H9 (cell line): ENCODE measurements at regions not wholly inside any gene's neighbourhood (a gene's known extent, or its start where the extent isn't known, plus 50 kb on each side); places are given as distances from the start of the nearest gene placed in this dataset.

ENCODE experiments used
- DNase-seq: peaks from one replicate; pipeline ENCODE4 v3.0.0-alpha.2; 2017
- H2AFZ ChIP-seq: one replicate; pipeline ENCODE4 v1.6.1; 2013; ENCODE audit warnings: mild to moderate bottlenecking, low read length, control low read depth, moderate library complexity
- H2AK5ac ChIP-seq: 2 replicates; pipeline ENCODE4 v1.6.1; 2013; ENCODE audit warnings: low read length, control low read depth, mixed read lengths; ENCODE audit not compliant: insufficient read length
- H2BK120ac ChIP-seq: one replicate; pipeline ENCODE4 v1.6.1; 2013; ENCODE audit warnings: low read depth, mild to moderate bottlenecking, low read length, control low read depth, inconsistent platforms; ENCODE audit not compliant: poor library complexity, severe bottlenecking
- H2BK12ac ChIP-seq: 2 replicates; pipeline ENCODE4 v1.6.1; 2013; ENCODE audit warnings: low read length, control low read depth, mixed read lengths, low read depth; ENCODE audit not compliant: insufficient read length
- H2BK15ac ChIP-seq: 2 replicates; pipeline ENCODE4 v1.6.1; 2013; ENCODE audit warnings: low read depth, low read length, control low read depth
- H2BK20ac ChIP-seq: one replicate; pipeline ENCODE4 v1.6.1; 2013; ENCODE audit warnings: low read depth, mild to moderate bottlenecking, low read length, control low read depth, inconsistent platforms; ENCODE audit not compliant: poor library complexity, severe bottlenecking
- H2BK5ac ChIP-seq: 2 replicates; pipeline ENCODE4 v1.6.1; 2013; ENCODE audit warnings: low read length, control low read depth, mixed read lengths; ENCODE audit not compliant: insufficient read length
- H3K14ac ChIP-seq: 2 replicates; pipeline ENCODE4 v1.6.1; 2013; ENCODE audit warnings: low read length, control low read depth; ENCODE audit not compliant: insufficient read depth
- H3K18ac ChIP-seq: 2 replicates; pipeline ENCODE4 v1.6.1; 2013; ENCODE audit warnings: low read depth, mild to moderate bottlenecking, mixed read lengths, low read length, control low read depth; ENCODE audit not compliant: insufficient read length
- H3K23ac ChIP-seq: 2 replicates; pipeline ENCODE4 v1.6.1; 2013; ENCODE audit warnings: low read length, control low read depth, mixed read lengths, low read depth; ENCODE audit not compliant: insufficient read length
- H3K23me2 ChIP-seq: 2 replicates; pipeline ENCODE4 v1.6.1; 2013; ENCODE audit warnings: low read depth, mild to moderate bottlenecking, mixed read lengths, low read length, control low read depth; ENCODE audit not compliant: insufficient read length, poor library complexity, severe bottlenecking
- H3K27ac ChIP-seq: 2 replicates; pipeline ENCODE4 v1.5.1; 2013; ENCODE audit warnings: low read length, control low read depth, mixed read lengths, low read depth; ENCODE audit not compliant: insufficient read length
- H3K27me3 ChIP-seq: 2 replicates; pipeline ENCODE4 v1.6.1; 2013; ENCODE audit warnings: low read length, control low read depth, inconsistent platforms; ENCODE audit not compliant: insufficient read depth
- H3K4ac ChIP-seq: 2 replicates; pipeline ENCODE4 v1.6.1; 2013; ENCODE audit warnings: low read depth, mild to moderate bottlenecking, control low read depth, inconsistent platforms, low read length, moderate library complexity
- H3K4me1 ChIP-seq: 2 replicates; pipeline ENCODE4 v1.6.1; 2013; ENCODE audit warnings: low read length, control low read depth, inconsistent platforms; ENCODE audit not compliant: insufficient read depth
- H3K4me2 ChIP-seq: 2 replicates; pipeline ENCODE4 v1.6.1; 2013; ENCODE audit warnings: low read length, control low read depth, mixed read lengths; ENCODE audit not compliant: insufficient read length, insufficient read depth
- H3K56ac ChIP-seq: 2 replicates; pipeline ENCODE4 v1.6.1; 2013; ENCODE audit warnings: low read depth, mild to moderate bottlenecking, mixed read lengths, low read length, control low read depth; ENCODE audit not compliant: insufficient read length
- H3K79me1 ChIP-seq: 2 replicates; pipeline ENCODE4 v1.6.1; 2013; ENCODE audit warnings: low read depth, mild to moderate bottlenecking, moderate library complexity, low read length, control low read depth, inconsistent platforms; ENCODE audit not compliant: insufficient read depth, poor library complexity, severe bottlenecking
- H3K79me2 ChIP-seq: 2 replicates; pipeline ENCODE4 v1.6.1; 2013; ENCODE audit warnings: low read length, control low read depth, inconsistent platforms; ENCODE audit not compliant: insufficient read depth
- H3K9ac ChIP-seq: 2 replicates; pipeline ENCODE4 v1.6.1; 2013; ENCODE audit warnings: low read length, control low read depth, mixed read lengths; ENCODE audit not compliant: insufficient read length; ENCODE audit errors: extremely low read depth
- H3K9me3 ChIP-seq: one replicate; pipeline ENCODE4 v1.6.1; 2013; ENCODE audit warnings: low read depth, low read length, inconsistent platforms; ENCODE audit not compliant: control insufficient read depth
- H3T11ph ChIP-seq: one replicate; pipeline ENCODE4 v1.6.1; 2013; ENCODE audit warnings: mild to moderate bottlenecking, low read length, control low read depth, inconsistent platforms
- H4K20me1 ChIP-seq: one replicate; pipeline ENCODE4 v1.6.1; 2013; ENCODE audit not compliant: control insufficient read depth, insufficient read length, insufficient read depth
- H4K5ac ChIP-seq: 2 replicates; pipeline ENCODE4 v1.6.1; 2013; ENCODE audit warnings: low read depth, mild to moderate bottlenecking, mixed read lengths, low read length, control low read depth; ENCODE audit not compliant: insufficient read length
- H4K8ac ChIP-seq: replicated peaks from 2 replicates; pipeline ENCODE4 v1.6.1; 2013; ENCODE audit warnings: low read length, control low read depth, mixed read lengths, low read depth; ENCODE audit not compliant: insufficient read length
- H4K91ac ChIP-seq: 2 replicates; pipeline ENCODE4 v1.6.1; 2013; ENCODE audit warnings: low read depth, mild to moderate bottlenecking, moderate library complexity, mixed read lengths, low read length, control low read depth; ENCODE audit not compliant: insufficient read length
- H3K27ac Mint-ChIP-seq, 3 experiments: 2 replicates in 2 of 3; 3 replicates in 1 of 3; pipeline ENCODE4 v1.8.0; 2020 to 2021; ENCODE audit warnings: mixed read lengths in 3 of 3, mild to moderate bottlenecking in 1 of 3, moderate library complexity in 1 of 3
- H3K27me3 Mint-ChIP-seq: 2 replicates; pipeline ENCODE4 v1.8.0; 2021; ENCODE audit warnings: low read depth, mild to moderate bottlenecking, moderate library complexity, mixed read lengths
- H3K36me3 Mint-ChIP-seq, 3 experiments: 2 replicates in 2 of 3; 3 replicates in 1 of 3; pipeline ENCODE4 v1.8.0; 2020 to 2021; ENCODE audit warnings: low read depth in 3 of 3, mixed read lengths in 3 of 3; ENCODE audit not compliant: insufficient read depth in 1 of 3
- H3K4me1 Mint-ChIP-seq, 2 experiments: 2 replicates each; pipeline ENCODE4 v1.8.0; 2020; ENCODE audit warnings: mixed read lengths in 2 of 2
- H3K4me3 Mint-ChIP-seq, 2 experiments: 2 replicates in 1 of 2; 3 replicates in 1 of 2; pipeline ENCODE4 v1.8.0; 2020 to 2021; ENCODE audit warnings: mild to moderate bottlenecking in 2 of 2, mixed read lengths in 2 of 2, moderate library complexity in 1 of 2
- H3K9me3 Mint-ChIP-seq, 2 experiments: 2 replicates in 1 of 2; 3 replicates in 1 of 2; pipeline ENCODE4 v1.8.0; 2020; ENCODE audit warnings: mild to moderate bottlenecking in 2 of 2, mixed read lengths in 2 of 2, moderate library complexity in 1 of 2
- CTCF ChIP-seq: fragments of 200-600 bp; sonication (generic); conservative IDR thresholded peaks from 3 replicates; pipeline ENCODE4 v1.8.0; 2021; ENCODE audit warnings: antibody characterized with exemption, mild to moderate bottlenecking
- WGBS: extraction: QIAGEN DNeasy Blood & Tissue Kit; methylation state at CpG from one replicate; pipeline ENCODE4 v1.1.7; 2013; ENCODE audit warnings: missing lambda C conversion rate, low lambda C conversion rate, mixed read lengths; ENCODE audit not compliant: insufficient read length; ENCODE audit errors: extremely low coverage; 5-methylcytosine and 5-hydroxymethylcytosine counted together

- H3T11ph ChIP-seq, result no peak overlapping the region
- no peak overlapping the region for H3K9ac ChIP-seq
- no peak overlapping the region for H4K91ac ChIP-seq
- no peak overlapping the region for H3K23ac ChIP-seq
- Mint-ChIP-seq H3K4me3 (no peak overlapping the region), H3K9me3 (peaks cover 2% of the 10 kb centered on the region in 2 experiments; a peak in 4 of 5 replicates), H3K36me3 (peaks cover 0 to 4% (median 2%) of the 10 kb centered on the region in 3 experiments; a peak in 4 of 7 replicates), H3K4me1 (peaks cover 16 to 29% of the 10 kb centered on the region in 2 experiments), H3K27ac (no peak overlapping the region), H3K27me3 (peaks cover 4% of the 10 kb centered on the region; the same call in 1 of the 2 replicates)
- H3K9me3 ChIP-seq, result no peaks in the 10 kb centered on the region
- no peaks in the 10 kb centered on the region for H3K4me1 ChIP-seq
- H3K79me2 ChIP-seq, result no peaks in the 10 kb centered on the region
- no peak overlapping the region for H2BK15ac ChIP-seq
- H3K27ac ChIP-seq, result no peak overlapping the region
- no peak overlapping the region for H3K18ac ChIP-seq
- no peaks in the 10 kb centered on the region for H3K79me1 ChIP-seq
- H2AK5ac ChIP-seq, result no peak overlapping the region
- no peak overlapping the region for H3K14ac ChIP-seq
- no peak overlapping the region for H2AFZ ChIP-seq
- H2BK120ac ChIP-seq, result no peak overlapping the region
- H4K8ac ChIP-seq, result no peak overlapping the region
- TF ChIP-seq CTCF, result no peak
- no peak overlapping the region for H2BK20ac ChIP-seq
- H2BK12ac ChIP-seq, result no peak overlapping the region
- no peaks in the 10 kb centered on the region for H3K27me3 ChIP-seq
- DNase-seq, result no peak
- no CpG with 5 or more reads among the region's 3 CpGs for WGBS
- H2BK5ac ChIP-seq, result no peak overlapping the region
- no peak overlapping the region for H4K5ac ChIP-seq
- no peaks in the 10 kb centered on the region for H3K23me2 ChIP-seq
- H3K4me2 ChIP-seq, result no peak overlapping the region
- no peak overlapping the region for H3K56ac ChIP-seq
- H3K4ac ChIP-seq, result no peak overlapping the region
- H4K20me1 ChIP-seq, result no peaks in the 10 kb centered on the region
These were observed 51.3 kb upstream of the CADM1 start for GRCh38 chr11:115555336-115556090.
